ENCODE measurements at regions not wholly inside any gene's neighbourhood (a gene's known extent, or its start where the extent isn't known, plus 50 kb on each side); places are given as distances from the start of the nearest gene placed in this dataset.
"Not testable (repeated sequence)": the region's sequence is repeated elsewhere in the genome, so short reads cannot be mapped to it uniquely, and the experiment has no call there.

GRCh38 chr19:27891411-27891810 lies 1321.5 kb downstream of the UQCRFS1 start:
- DNase-seq = no peak

DNA sequence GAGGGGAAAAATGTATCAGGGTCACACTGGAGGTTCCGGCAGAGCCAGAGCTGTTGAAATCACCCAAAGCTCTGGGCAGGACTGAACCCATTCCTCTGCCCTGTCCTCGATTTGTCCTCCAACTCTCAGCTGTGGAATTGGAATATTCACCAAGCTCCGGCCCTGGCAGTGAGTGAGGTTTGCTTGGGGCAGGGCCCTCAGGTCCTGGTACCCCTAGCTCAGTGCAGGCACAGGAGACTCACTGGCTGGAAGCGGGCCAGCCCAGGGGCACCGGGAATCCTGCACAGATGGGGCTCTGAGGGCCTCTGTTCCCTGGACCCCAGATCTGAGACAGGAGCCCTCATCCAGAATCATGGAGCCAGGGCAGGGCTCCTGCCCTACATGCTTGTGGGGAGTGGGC lies 1322.3 kb downstream of the UQCRFS1 start:
- no peak for DNase-seq

DNA sequence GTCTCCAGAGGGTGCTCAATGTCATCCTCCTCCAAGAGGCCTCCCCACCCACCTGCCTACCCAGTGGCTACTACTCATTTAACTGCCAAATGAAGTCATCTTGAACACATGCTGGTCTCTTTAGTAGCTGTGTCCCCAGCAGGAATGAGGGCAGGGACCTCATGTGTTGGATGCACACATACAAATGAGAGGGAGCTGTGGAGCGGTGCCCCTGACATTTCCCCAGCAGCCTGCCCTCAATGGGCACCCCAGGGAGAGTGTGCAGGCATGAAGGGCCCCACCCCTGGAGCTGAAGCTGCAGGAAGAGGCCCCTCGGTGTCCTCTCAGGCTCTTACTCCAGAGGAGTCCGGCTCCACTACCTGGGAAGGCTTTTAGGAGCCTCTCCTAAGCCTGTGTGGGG lies 1322.7 kb downstream of the UQCRFS1 start:
- no peak for DNase-seq

DNA sequence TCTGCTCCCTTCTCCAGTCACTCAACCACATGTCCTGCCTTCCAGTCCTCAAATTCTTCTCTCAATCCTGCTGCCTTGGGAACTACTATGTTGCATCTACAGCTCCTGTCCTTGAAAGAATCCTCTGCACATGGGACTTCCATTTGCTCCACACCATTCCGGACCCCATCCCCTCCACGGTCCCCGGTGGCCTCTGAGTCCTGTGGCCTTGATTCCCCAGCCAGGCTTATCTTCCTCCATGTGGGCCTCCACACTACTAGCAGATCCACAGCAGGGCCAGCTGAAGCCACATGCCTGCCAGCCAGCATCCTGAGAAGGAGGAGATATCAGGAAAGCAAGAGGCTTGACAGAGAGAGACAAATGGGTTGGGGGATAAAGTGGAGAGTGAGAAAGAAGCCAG lies 1323.8 kb downstream of the UQCRFS1 start:
- no peak for DNase-seq

GRCh38 chr19:27887946-27888345 lies 1325.0 kb downstream of the UQCRFS1 start:
- DNase-seq = no peak

GRCh38 chr19:27885359-27885758 lies 1327.6 kb downstream of the UQCRFS1 start:
- DNase-seq = no peak

DNA sequence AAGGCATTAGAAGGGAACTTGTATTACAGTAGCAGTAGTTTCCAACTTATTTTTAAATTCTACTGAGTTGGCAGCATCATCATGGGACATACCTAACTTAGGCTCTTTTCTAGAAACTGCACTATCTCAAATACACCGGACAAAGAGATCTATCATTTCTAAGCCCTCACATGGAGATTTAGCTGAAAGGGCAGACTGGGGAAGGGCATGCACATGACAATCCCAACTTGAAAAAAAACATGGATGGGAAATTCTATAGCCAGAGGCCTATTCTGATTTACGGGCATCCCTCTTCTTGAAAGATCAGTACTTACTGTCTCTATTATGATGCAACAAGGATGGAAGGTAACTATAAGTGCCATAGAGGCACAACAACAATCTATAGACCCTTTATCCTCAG lies 1328.6 kb downstream of the UQCRFS1 start:
- DNase-seq = no peak

DNA sequence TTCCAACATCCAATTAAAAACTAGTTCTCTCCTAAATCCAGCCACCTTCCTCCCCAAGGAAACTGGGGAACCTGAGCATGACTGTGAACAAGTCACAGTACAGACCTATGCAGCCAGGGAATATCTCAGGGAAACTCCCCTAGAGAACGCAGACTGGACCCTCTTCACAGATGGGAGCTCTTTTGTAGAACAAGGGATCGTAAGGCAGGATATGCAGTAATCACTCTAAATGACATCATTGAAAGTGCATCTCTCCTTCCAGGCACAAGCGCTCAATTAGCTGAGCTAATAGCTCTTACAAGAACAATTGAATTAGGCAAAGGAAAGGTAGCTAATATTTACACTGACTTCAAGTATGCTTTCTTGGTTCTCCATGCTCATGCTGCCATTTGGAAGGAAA lies 1331.7 kb downstream of the UQCRFS1 start:
- no peak for DNase-seq

DNA sequence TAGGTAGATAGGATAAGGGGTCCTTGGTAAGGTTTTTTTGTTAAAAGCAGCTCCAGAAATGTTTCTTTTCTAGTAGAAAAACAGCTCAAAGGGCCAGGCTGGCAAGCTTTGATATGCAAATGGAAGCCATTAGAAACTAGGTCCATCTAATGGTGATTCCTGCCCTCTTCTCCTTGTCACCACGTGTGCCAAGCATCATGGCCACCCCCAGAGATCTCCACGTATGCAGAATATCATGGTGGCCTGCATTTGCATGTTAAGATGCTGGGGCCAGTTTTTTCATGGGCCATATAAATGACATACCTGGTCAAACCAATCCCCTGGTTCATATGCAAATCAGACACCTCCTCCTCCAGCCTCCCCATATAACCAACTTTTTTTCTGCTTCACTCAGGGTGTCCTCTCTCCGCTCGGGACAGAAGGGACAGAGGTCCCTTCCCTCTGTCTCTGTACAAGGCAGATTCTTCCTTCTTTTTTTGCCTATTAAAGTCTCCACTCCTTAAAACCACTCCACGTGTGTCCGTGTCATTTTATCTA lies 1335.9 kb downstream of the UQCRFS1 start:
- DNase-seq = no peak

GRCh38 chr19:27876489-27876888 lies 1336.5 kb downstream of the UQCRFS1 start:
- DNase-seq = no peak

DNA sequence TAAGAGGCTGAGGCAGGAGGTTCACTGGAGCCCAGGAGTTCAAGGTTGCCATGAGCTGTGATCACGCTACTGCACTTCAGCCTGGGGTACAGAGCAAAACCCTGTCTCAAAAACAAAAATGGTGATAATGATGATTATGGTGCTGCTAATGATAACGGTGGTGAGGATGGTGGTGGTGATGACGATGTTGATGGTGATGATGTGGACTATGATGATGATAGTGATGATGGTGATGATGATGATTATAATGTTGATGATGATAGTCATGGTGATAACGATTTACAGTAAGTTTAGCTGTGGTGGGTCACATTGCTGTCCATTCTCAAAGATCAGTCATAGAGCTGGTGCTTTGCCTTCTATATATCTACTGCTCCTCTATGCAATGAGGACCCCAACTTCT lies 1340.6 kb downstream of the UQCRFS1 start:
- no peak for DNase-seq

- DNase-seq = no peak
Measured at GRCh38 chr19:27870293-27870692, 1342.7 kb downstream of the UQCRFS1 start.

GRCh38 chr19:27868007-27868406 lies 1344.9 kb downstream of the UQCRFS1 start:
- DNase-seq = no peak

DNA sequence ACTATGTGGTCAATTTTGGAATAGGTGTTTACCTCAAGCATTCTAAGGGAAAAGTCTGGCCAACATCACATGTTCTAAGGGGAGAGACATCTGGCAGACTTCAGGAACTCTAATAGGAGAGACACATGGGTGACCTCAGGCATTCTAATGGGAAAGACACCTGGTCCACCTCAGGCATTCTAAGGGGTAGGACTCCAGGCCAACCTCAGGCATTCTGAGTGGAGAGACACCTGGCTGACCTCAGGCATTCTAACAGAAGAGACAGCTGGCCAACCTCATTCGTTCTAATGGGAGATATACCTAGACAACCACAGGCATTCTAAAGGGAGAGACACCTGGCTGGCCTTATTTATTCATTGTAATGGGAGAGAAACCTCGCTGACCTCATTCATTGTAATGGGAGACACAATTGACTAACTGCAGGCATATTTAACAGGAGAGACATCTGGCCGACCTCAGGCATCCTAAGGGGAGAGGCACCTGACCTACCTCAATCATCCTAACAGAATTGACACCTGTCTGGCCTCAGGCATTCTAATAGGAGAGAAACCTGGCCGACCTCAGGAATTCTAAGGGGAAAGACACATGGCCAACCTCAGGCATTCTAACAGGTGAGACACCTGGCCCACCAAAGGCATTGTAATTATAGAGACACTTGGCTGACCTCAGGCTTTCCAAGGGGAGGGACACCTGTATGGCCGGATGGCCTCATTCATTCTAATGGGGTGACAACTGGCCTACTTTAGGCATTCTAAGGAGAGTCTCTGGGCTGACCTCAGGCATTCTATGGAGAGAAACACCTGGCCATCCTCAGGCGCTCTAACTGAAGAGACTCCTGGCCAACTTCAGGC lies 1346.8 kb downstream of the UQCRFS1 start:
- no peak for DNase-seq

- no peak for DNase-seq
Measured at GRCh38 chr19:27861411-27861975, 1351.5 kb downstream of the UQCRFS1 start.

DNA sequence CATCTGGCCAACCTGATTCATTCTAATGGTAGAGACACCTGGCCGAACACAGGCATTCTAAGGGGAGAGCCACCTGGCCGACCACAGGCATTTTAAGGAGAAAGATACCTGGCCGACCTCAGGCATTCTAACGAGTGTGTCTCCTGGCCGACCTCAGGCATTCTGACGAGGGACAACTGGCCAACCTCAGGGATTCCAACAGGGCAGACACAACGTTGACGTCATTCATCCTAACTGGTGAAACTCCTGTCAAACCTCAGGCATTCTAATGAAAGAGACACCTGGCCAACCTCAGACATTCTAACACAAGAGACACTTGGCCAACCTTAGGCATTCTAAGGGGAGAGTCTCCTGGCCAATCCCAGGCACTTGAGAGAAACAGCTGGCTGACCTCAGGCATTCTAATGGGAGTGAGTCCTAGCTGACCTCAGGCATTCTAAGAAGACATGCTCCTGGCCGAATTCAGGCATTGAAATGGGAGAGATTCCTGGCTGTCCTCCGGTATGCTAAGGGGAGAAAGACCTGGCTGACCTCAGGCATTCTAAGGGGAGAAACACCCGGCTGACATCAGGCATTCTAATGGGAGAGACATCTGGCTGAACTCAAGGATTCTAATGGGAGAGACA lies 1352.5 kb downstream of the UQCRFS1 start:
- no peak for DNase-seq

- no peak for DNase-seq
Measured at GRCh38 chr19:27859689-27860088, 1353.3 kb downstream of the UQCRFS1 start.

- DNase-seq = no peak
Measured at GRCh38 chr19:27858981-27859581, 1353.9 kb downstream of the UQCRFS1 start.

GRCh38 chr19:27852931-27853330 lies 1360.0 kb downstream of the UQCRFS1 start:
- not testable (repeated sequence) for DNase-seq

DNA sequence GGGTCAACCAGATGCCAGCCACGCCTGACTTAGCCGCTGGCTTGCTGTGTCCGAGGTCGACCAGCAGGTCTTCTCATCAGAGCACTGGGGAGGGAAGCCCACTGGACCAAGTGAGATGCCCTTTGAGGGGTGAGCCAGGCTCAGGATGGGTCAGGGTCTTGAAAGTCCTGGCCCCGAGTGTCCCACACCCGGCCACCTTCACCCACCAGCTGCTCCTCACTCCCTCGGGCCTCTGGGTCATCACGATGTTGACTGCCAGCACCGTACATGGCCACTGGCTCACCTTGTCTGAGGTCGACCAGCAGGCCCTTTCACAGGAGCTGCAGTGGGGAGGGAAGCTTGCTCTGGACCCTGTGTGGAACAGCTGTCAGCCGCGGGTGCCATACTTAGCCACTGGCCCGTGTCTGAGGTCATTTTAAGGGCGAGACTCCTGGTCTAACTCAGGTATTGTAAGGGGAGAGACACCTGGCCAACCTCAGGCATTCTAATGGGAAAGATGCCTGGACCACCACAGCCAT lies 1361.3 kb downstream of the UQCRFS1 start:
- DNase-seq = no peak

- DNase-seq = no peak
Measured at GRCh38 chr19:27851002-27851481, 1361.9 kb downstream of the UQCRFS1 start.

DNA sequence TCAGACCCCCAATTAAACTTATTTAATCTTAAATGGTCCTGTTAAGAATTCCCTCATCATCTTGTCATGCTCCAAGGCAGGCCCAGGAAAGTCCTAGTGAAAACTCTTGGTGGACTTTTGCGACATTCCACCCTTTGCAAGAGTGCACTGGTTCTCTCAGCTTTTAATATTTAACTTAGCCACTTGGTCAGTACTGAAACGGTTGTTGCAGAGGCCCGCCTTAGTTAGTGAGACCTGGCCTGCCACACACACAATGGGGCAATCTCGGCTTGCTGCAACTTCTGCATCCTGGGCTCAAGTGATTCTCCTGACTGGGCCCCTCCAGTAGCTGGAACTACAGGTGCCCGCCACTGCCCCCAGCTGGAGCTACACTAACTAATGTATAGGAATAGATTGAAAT lies 1366.0 kb downstream of the UQCRFS1 start:
- no peak for DNase-seq

DNA sequence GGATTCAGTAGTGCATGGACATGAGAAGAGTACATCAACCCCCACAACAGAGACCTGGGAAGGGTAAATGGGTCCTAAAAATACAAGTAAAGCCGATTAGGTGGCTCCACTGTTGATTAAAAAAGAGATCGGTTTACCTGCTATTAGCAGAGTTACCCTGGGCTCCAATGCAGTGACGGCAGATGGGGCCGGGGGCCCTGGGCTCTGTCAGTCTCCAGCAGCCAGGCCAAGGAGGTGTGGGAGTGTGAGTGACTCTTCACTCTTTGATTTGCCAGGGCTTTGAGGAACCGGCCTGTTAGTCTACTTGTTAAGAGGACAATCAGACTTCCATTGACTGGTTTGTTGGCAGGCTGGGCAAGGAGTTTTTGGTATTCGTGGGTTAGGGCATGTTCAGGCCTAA lies 1368.7 kb downstream of the UQCRFS1 start:
- DNase-seq = no peak
